ENCODE measurements at regions not wholly inside any gene's neighbourhood (a gene's known extent, or its start where the extent isn't known, plus 50 kb on each side); places are given as distances from the start of the nearest gene placed in this dataset.

GRCh38 chr10:131667561-131667960 is 233.2 kb upstream of the PPP2R2D start (continued):
- TF ChIP-seq ZSCAN5A (CRISPR knock-in tag; IDR thresholded peaks at IDR 0.05; ENCODE audit: borderline replicate concordance) (no peak), PHF20 (CRISPR knock-in tag; IDR thresholded peaks at IDR 0.05) (no peak), ZNF34 (CRISPR knock-in tag; IDR thresholded peaks at IDR 0.05; ENCODE audit: borderline replicate concordance) (no peak), RNF2 (conservative IDR thresholded peaks at IDR 0.05; ENCODE audit: low read depth) (no peak)

- no peak for ATAC-seq
- H4K20me1 ChIP-seq (ENCODE audit: insufficient read depth, low read length): no peaks in the 10 kb centered on the region
- H3K4me2 ChIP-seq (ENCODE audit: low read depth, low read length): no peak overlapping the region
- no peak overlapping the region for H3K9ac ChIP-seq (ENCODE audit: insufficient read depth, low read depth, low read length)
- DNase-seq (ENCODE audit: low spot score): no peak
- H3K36me3 ChIP-seq (replicated peaks in 1 of 2; ENCODE audit: control insufficient read depth in 1 of 2, insufficient read depth in 2 of 2, low read length in 2 of 2): no peaks in the 10 kb centered on the region
- TF ChIP-seq AKNA (CRISPR knock-in tag; IDR thresholded peaks at IDR 0.05; ENCODE audit: borderline replicate concordance) (no peak), TEF (CRISPR knock-in tag; IDR thresholded peaks at IDR 0.05) (no peak)
- no peaks in the 10 kb centered on the region for H3K79me2 ChIP-seq (ENCODE audit: insufficient read depth, low read length)
- H2AFZ ChIP-seq (ENCODE audit: low read length): no peak overlapping the region
- H3K4me3 ChIP-seq (replicated peaks in 1 of 3; ENCODE audit: insufficient read depth in 1 of 3, low read depth in 2 of 3, low read length in 3 of 3): no peak overlapping the region
- 2% methylated on average over 7 of the region's 7 CpGs for whole genome bisulfite sequencing (ENCODE audit: low lambda C conversion rate)
- H3K4me1 ChIP-seq (ENCODE audit: insufficient read depth, low read length): no peaks in the 10 kb centered on the region
- no peak for FAIRE-seq
- intact Hi-C loops (cut with micrococcal nuclease; ENCODE audit: unreplicated experiment): no loop called here
- ChIA-PET CTCF (ENCODE audit: low intra/inter-chr PET ratio, low total read pairs) (no interaction called here), POLR2A (no interaction called here)
- H3K27ac ChIP-seq (ENCODE audit: extremely low read length, insufficient read depth, low read length): no peak overlapping the region
- H3K27me3 ChIP-seq (ENCODE audit: control insufficient read depth in 1 of 2, insufficient read depth in 2 of 2, low read length in 2 of 2): peaks cover 0 to 15% of the 10 kb centered on the region in 2 experiments; a peak in 3 of 5 replicates
- in situ Hi-C loops (cut with HindIII; ENCODE audit: extremely low pct_ligation_motif_present, low pct_unique_long_range_greater_than_20kb): no loop called here
- BruUV-seq (replicated peaks): no TSS peak
- no peaks in the 10 kb centered on the region for H3K9me3 ChIP-seq (ENCODE audit: low read length)
Measured at GRCh38 chr10:131668903-131669302, 231.9 kb upstream of the PPP2R2D start.
